Fibroblast of villous mesenchyme (primary cell): ENCODE measurements at regions not wholly inside any gene's neighbourhood (a gene's known extent, or its start where the extent isn't known, plus 50 kb on each side); places are given as distances from the start of the nearest gene placed in this dataset.

Source experiments
- DNase-seq: peaks from one replicate; pipeline ENCODE4 v3.0.0-alpha.2; 2010; ENCODE audit warnings: low read depth
- H3K4me3 ChIP-seq: 2 replicates; pipeline ENCODE4 v1.5.1; 2011; ENCODE audit warnings: low read depth, mild to moderate bottlenecking, low read length
- CTCF ChIP-seq: IDR thresholded peaks from 2 replicates; pipeline ENCODE4 v1.5.1; 2012; ENCODE audit warnings: low read depth, mild to moderate bottlenecking, low read length; ENCODE audit not compliant: insufficient read depth

- no peak for DNase-seq
- no peak overlapping the region for H3K4me3 ChIP-seq
- no peak for TF ChIP-seq CTCF
Measured at GRCh38 chr13:84553227-84553626, 671.0 kb upstream of the SLITRK1 start.

- H3K4me3 ChIP-seq: no peak overlapping the region
- no peak for DNase-seq
- no peak for TF ChIP-seq CTCF
Measured at GRCh38 chr13:84543962-84544361, 661.7 kb upstream of the SLITRK1 start.

GRCh38 chr13:84542348-84542747, 660.1 kb upstream of the SLITRK1 start:
- no peak overlapping the region for H3K4me3 ChIP-seq
- no peak for DNase-seq
- no peak for TF ChIP-seq CTCF

- H3K4me3 ChIP-seq: no peak overlapping the region
- no peak for DNase-seq
- TF ChIP-seq CTCF: no peak
Measured at GRCh38 chr13:84536906-84537305, 654.6 kb upstream of the SLITRK1 start.

- no peak for TF ChIP-seq CTCF
- no peak for DNase-seq
- H3K4me3 ChIP-seq: no peak overlapping the region
Measured at GRCh38 chr13:84528408-84529070, 646.3 kb upstream of the SLITRK1 start.

- DNase-seq: no peak
- no peak for TF ChIP-seq CTCF
- H3K4me3 ChIP-seq: no peak overlapping the region
Measured at GRCh38 chr13:84525865-84526264, 643.6 kb upstream of the SLITRK1 start.

- no peak overlapping the region for H3K4me3 ChIP-seq
- DNase-seq: no peak
- TF ChIP-seq CTCF: no peak
Measured at GRCh38 chr13:84524586-84524985, 642.3 kb upstream of the SLITRK1 start.
